ENCODE measurements at regions not wholly inside any gene's neighbourhood (a gene's known extent, or its start where the extent isn't known, plus 50 kb on each side); places are given as distances from the start of the nearest gene placed in this dataset.
"Not testable (repeated sequence)": the region's sequence is repeated elsewhere in the genome, so short reads cannot be mapped to it uniquely, and the experiment has no call there.

DNA sequence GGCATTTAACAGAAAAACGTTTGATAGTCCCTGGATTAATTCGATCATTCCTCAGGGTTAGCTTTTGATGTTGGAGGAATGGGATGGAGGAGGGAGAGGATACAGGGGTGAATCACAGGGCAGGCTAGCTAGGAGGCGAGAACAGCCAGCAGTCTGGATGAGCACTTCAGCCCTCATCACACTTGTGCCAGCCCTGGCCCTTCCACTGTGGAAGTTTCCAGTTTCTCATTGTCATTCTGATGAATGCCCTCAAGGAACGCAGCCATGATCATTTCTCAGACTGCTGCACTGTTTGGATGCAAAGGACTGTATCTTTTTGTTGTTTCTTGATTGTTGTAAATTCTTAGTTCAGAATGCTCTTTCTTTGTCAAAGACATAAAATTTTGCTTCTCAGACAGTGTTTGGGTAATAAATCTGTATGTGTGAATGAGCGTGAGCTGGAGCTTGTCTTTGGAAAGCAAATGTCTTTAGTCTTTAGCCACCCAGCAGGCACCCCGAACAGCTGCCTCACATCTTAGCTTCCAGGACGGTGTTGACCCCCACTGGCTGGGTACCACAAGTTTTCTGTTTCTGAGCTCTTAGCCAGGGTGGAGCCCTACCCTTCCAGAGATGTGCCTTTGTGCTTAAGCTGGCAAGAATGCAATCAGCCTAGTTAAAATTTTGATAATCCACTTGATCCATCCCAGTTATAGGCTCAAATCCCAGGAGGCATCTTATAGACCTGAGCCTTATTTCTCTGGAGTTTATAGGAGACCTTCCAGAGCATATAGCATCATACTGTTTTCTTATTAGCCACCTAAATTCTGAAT, 121.1 kb downstream of the PDCD6IP start:
- DNase-seq = no peak

DNA sequence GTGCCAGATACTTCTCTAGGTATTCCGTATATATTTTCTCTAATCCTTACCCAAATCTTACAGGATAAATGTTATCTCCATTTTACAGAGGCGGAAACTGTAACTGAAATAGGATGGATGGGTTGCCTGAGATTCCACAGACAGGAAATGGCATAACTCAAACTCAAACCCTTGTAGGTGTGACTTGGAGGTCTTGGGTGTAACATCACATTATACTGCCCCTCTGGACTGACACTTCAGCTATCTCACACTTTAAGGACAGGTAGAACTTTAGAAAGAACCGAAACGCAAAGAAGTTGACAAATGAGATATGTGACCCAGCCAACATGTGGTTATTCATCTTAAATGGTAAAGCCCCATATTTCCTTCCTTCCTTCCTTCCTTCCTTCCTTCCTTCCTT, 122.1 kb downstream of the PDCD6IP start:
- DNase-seq = no peak

DNA sequence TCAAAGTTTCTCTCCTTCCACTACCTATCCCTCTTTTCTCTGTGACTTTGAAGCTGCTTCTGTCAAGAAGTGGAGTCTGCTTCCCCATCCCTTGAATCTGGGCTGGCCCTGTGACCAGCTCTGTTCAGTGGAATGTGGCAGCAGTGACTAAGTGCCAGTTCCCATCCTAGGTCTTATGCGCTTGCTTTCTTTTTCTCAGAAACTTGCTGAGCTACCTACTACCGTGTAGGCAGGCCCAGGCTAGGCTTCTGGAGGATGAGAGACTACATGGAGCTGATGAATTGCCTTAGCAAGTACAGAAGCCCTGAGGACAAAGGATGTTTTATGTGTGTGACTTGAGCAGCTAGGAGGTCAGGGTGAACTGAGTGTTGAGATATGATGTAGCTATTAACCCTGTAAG, 123.2 kb downstream of the PDCD6IP start:
- DNase-seq = no peak

DNA sequence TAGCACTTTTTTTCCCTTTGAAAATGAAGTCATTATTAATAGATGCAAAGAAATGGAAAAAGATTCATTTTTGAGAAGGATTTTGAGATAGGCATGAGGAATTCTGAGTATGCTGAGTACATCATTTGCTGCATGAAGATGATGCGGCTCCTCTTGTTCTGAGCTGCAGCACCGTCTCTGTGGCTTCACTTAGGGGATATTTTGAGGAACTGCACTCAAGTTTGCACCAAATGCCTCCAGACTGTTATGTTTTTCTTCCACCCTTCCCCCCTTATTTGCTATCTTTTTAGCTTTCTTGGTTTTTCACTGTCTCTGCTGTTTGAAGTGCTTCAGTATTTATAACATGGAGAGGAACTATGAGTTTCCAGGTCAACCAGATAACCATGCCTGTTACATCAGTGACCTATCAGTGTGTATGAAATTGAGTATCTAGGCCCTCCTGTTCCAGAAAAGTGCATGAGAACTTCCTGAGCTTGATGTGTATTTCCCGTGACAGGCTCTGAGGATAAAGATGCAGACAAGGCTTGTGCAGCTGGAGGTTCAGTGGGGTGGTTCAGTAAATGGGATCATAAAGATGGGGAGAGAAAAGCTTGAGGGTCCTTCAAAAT, 128.7 kb downstream of the PDCD6IP start:
- DNase-seq = no peak

DNA sequence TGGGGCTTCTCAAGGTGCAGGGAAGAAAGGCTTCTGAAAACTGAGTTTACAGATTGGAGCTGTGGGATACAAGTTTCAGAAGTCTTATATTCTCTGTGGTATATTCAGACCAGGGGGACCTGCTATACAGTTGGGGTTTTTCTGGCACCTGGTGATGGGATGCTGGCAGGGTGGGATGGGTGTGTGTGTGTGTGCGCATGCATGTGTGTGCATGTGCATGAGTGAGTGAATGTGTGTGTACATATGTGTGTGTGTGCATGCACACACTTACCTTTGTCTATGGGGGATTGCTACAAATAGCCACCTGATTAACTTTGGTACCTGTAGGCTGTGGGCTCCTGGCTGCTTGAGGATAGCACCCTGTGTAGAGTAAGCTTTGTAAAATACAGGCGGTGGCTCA, 131.4 kb downstream of the PDCD6IP start:
- DNase-seq = no peak

DNA sequence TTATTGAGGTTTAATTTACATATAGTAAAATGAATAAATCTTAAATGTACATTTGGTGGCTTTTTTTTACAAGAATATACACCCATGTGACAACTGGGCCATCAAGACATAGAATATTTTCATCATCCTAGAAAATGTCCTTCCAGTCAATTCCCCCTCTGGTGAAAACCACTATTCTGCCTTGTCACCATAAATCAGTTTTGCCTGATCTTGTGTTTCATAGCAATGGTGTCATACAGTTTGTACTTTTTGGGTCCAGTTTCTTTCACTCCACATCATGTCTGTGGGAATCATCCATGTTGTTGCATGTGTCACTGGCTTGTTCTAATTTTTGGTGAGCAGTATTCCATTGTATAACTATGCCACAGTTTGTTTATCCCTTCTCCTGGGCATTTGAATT, 133.1 kb downstream of the PDCD6IP start:
- no peak for DNase-seq

DNA sequence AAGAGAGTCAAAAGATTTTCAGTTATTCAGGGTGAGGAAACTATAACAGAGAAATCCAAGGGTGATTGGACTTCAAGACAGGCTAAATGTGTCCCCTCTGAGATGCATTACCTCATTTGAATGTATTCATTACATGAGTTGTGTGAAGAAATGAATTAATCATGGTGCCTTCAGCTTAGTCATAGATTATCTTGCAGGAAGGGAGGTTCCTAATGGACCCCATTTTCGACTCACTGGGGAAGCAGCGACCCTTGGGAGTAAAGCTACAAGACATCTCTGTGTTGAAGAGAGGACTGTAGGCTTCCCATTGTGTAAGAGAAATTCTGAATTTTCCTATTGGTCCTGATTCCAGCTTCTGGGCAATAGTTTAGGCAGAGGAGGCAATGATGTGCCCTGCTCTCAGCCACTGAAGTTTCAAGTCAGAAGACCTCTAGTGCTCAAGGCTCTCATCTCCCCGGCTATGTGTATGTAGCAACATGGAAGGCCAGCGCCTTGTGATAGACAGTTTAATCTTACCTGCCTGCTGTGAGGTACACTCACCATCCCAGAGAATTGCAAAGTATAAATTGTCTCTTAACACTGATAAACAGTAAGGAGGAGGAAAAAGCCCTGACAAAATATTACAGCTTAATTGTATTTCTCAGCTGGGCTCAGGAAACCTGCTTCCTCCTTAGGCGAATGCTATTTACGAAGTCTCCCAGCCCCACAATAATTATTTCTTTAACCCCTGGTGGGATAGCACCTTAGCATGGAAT, 133.8 kb downstream of the PDCD6IP start:
- no peak for DNase-seq

DNA sequence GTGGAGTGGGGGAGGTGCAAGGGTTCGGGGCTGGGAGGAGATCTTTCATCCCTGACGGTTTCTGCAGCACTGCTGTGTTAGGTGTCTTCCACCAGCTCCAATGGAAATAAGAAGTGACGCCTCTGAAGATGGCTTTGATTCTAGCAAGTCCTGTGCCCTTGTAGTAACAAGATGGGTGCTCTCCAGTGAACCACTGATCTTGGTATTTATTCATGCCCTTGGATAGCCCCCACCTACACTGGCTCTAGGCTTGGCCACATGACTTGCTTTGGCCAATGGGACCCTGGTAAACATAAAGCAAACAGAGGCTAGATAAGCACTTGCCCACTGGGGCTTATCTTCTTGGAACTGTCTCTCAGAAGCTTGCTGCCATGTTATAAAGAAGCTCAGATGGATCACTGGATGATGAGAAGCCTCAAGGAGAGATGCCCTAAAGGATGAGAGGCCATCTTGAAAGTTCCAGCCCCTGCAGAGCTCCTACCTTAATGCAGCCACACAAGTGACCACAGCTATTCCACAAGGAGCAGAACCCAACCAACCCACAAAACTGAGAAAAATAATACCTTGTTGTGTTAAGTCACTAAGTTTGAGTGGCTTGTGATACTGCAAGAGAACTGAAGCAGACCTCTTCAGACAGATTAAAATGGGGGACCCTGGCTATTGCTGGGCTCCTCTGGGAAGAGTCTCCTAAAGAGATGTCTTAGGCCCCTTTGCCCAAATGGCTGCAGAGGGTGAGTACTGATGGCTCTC, 137.9 kb downstream of the PDCD6IP start:
- no peak for DNase-seq

DNA sequence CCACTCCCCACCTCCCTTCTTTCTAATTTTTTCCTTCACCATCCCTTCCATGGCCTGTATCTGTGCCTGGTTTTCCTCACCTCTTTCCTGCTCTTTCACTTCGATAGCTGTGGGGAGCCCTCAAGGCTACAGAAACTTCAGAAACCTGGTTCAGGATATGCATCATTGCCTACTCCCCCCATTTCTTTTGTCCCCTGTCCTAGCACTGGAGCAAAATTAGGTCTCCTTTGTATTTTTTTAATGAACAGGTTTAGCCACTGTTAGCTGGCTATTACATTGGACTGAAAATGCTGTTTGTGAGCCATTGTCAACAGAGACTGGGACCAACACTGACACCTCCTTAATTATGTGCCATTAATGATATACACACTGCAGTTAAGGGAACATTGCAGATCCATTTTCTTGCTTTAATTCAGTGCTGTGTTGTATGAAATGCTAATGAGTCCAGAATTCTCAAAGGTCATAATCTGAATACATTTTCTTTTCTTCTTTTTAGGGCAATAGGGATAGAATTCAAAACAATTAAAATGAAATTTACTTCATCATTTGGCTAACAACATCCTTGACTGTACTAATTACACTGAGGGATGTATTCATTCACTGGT, 138.6 kb downstream of the PDCD6IP start:
- no peak for DNase-seq

DNA sequence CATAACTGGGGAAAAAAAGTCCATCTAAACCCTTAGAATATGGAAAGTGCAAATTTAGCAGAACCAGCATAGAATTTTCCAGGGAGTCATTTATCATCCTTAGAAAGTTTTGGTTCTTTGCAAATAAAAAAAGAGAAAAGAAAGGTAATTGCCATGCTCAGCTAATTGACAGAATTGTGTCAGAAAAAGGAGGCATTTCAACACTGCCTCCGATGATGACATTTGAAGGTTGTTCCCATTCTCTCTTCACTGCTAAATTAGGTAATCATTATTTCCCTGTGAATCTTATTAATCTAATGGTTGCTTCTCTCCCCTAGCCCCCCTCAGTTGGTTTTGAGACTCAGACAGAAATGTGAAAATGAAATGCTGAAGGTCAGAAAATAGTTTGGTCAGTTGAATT, 139.2 kb downstream of the PDCD6IP start:
- DNase-seq = no peak

DNA sequence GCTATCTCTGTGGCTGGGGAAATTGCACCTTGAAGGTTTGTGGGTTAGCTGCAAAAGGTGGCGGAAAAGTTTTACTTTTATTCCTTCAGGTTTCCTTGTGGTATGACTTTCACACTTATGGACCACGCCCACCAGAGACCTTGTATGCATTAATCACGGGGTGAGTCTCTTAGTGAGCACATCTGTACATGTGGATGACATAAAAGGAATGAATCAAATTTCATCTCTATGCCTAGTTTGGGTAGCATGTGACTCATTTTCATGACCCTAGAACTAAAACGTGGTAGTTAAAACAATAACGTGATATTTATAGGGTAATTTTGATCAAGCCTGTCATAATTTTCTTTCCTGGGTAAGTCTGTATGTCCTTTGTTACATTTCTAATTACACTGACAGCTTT, 141.7 kb downstream of the PDCD6IP start:
- DNase-seq = no peak

DNA sequence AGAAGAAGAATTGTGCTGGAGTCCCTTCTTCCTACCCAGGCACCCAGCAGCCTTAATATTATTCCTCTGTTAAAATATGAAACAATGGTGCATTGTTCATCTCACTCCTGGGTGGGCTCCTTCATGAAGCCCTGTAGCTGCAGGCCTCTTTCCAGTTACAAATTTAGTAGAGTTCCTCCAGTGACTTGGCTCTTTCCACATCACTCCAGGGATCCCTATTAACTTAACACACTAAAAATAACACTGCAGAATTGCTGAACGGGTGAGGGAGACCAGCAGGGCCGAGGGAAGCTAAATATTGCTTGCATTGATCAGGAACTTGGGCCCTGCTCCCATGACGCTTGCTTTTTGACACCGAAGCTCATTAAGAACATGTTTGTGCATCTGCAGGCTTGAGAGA, 142.3 kb downstream of the PDCD6IP start:
- DNase-seq = no peak

DNA sequence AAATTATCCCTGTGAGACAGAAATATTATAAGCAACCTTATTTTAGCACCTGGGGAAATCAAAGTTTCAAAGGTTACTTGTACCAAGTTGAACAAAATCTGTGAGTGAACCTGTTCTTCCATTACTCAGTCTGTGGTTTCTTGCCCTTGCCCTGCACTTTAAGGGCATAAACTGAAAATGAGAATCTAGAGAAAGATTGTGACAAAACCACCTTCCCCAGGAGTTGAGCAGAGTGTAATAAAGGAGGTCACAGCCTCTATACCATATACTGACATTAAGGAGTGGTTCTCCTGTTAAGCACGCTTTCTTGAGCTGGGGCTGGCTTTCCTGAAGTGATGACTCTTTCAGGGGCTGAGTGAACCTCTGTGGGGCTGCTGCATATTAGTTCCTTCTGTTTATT, 143.4 kb downstream of the PDCD6IP start:
- DNase-seq = no peak

DNA sequence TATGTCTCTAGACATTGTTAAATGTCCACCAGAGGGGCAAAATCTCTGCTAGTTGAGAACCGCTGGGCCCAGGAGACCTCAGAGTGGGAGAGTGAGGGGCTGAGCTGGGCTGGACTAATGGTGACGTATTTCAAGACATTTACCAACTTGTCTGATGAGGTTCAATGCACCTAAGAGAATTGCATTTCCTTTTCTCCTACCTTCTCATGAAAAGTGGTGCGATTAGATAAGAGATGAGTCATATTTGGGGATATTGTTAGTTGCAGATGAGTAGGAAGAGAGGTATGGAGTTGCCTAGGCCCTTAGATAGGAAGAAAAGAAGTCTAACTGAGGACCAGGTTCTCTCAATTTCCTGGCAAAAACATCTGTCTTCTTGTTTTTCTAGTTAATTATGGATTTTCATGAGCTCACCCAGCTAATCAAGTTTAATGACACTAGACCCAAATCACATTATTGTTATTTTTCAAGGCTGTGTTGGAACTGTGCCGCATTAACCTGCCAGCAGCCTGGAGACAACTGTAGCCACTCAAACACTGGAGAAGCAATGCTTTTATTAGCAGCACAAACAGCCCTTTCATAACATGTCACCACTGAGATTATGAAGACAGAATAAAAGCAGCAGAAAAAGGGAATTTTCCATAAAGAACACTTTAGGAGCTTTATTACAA, 144.2 kb downstream of the PDCD6IP start:
- DNase-seq = no peak

DNA sequence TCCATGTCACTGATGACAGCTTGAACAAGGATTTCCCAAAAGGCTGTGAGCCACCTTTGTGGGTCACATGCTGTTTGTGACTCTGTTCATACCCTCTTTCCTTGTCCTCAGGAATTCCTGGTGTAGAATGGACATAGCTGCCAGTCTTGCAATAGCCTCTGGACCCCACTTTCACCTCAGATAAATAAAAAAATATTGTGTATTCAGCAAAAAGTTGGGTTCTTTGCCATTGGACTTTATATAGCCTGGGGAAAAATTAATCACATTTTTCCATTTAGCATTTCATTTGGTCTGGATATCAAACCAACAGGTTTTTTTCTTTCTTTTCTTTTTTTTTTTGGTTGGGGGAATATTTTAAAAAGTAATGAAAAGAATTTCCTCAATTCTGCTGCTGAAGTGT, 144.8 kb downstream of the PDCD6IP start:
- DNase-seq = no peak

DNA sequence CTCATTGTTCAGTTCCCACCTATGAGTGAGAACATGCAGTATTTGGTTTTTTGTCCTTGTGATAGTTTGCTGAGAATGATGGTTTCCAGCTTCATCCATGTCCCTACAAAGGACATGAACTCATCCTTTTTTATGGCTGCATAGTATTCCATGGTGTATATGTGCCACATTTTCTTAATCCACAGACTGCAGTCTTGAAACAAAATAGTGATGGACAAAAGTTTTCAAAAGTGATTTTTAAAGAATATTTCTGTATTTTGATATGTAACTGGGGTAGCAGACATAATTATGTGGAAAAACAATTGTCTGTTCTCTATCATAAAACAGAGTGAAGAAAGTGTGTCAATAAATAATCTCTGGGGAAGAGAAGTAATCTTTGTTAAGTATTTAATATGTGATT, 148.2 kb downstream of the PDCD6IP start:
- not testable (repeated sequence) for DNase-seq

DNA sequence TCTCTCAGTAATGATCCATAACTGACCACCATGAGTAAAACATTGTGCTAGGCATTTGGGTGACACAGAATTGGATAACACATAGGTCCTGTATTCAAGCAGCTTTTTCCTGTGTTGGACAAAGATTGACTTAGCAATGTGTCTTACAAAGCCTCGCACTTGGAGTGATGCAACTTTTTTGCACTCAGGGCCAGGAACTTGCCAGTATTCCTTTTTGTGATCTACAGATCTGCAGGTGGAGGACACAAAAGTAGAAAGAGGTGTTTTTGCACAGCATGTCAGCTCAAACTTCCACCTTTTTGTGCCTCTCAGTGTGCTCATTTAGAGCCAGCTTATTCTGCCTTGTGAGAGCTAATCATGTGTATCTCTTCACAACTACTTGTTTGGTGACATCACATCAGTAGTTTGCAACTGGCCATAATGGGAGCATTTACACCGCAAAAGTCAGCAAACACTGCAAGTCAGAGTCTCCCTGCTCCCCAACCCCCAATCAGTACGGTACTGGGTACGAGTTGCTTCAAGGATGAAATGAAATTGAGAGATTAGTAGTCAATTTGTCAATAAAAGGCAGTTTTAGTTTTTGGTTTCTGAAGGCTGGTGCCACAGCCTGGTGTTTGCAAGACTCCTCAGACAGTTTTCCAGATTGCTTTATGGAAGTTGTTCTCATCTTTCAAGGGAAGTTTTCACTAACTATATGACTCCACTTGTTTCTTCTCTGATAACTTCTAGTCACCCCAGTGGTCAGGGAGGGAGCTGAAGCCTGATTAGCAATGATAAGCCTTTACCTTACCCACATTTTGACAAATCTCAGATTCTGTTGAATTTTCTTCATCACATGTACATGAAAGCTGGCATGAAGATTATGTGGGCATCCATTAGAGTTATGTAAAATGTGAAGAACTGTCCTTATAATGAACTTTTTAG, 149.1 kb downstream of the PDCD6IP start:
- DNase-seq = no peak

DNA sequence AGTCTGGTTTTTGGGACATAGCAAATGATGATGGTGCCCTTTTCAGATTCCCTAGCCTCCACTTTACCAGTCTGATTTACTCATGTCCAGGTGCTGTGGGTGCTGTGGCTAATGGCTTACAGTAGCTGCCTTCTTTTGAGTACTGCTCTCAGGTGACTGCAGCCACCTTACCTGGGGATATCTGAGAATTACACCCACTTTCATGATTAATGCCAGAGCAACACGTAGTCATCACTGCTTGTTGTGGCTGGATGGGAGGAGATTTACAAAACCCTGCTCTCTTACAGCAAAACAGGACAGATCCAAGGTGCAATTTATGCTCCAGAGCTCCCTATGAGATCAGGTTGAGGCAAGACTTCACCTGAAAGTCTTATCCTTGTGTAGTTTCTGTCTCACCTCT, 150.6 kb downstream of the PDCD6IP start:
- no peak for DNase-seq

DNA sequence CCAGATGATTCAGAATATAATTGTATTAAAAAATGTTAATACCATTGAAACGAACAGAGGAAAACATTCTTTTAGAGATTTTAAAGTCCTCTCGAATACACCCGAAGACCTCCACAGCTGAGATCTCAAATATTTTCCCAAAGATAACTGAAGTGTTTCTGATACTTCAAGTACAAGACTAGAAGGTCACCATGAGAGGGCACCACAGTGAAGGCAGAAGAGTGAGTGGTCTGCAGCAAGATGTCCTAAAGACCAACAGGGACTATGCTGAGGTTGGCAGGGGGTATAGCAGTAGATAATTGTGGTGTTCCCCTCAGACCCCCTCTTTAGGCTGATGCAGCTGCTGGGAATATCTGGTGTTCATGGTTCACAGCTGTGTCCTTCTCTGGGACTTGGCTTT, 156.5 kb downstream of the PDCD6IP start:
- DNase-seq = no peak

DNA sequence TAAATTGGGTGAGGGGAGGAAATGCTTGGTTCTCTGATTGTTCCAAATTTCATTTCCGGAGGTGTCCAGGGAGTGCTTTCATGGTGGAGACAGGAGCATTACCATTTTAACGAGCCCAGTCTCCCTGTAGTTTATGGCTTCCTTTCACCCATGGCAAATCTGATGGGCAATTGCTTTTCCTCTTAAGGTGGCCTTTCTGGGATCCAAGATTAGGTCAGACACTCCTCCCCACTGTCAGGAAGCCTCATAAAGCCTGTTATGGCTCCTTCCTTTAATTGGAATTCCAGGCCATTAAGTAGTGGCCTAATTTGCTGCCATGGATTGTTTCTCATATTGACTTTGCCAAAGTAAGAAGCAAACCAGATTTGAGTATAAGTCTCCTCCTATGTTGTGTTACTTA, 157.8 kb downstream of the PDCD6IP start:
- no peak for DNase-seq

DNA sequence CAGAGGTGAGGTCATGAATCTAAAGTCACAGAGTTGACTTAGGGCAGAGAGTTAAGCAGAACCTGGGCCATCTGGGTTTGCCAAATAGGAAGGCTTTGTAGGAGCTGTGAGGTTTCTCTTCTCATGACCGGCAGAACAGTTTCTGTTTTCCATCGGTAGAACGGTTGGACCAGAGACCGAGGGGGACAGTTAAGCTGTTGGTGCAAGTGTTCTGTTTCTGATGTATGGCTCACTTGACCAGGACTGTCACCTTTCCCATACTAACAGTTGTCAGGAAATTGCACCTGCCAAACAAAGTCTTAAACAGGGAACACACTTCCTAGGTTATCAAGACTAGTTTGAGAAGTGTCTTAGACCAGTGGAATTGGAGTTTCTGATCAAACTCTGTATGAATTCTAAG, 158.3 kb downstream of the PDCD6IP start:
- DNase-seq = no peak
